Activated T-cell treated with anti-CD3 and anti-CD28 coated beads for 24 hours (primary cell): ENCODE measurements at regions not wholly inside any gene's neighbourhood (a gene's known extent, or its start where the extent isn't known, plus 50 kb on each side); places are given as distances from the start of the nearest gene placed in this dataset.
"Not testable (repeated sequence)": the region's sequence is repeated elsewhere in the genome, so short reads cannot be mapped to it uniquely, and the experiment has no call there.

ENCODE experiments used
- DNase-seq: peaks from one replicate; pipeline ENCODE4 v3.0.0-alpha.2; 2020; ENCODE audit warnings: low read depth

- DNase-seq = no peak
Observed at GRCh38 chr3:118077332-118077731, 957.3 kb downstream of the IGSF11 start.

GRCh38 chr3:118080889-118081288, 953.8 kb downstream of the IGSF11 start:
- DNase-seq = no peak

- no peak for DNase-seq
Observed at GRCh38 chr3:118088696-118089095, 946.0 kb downstream of the IGSF11 start.

DNA sequence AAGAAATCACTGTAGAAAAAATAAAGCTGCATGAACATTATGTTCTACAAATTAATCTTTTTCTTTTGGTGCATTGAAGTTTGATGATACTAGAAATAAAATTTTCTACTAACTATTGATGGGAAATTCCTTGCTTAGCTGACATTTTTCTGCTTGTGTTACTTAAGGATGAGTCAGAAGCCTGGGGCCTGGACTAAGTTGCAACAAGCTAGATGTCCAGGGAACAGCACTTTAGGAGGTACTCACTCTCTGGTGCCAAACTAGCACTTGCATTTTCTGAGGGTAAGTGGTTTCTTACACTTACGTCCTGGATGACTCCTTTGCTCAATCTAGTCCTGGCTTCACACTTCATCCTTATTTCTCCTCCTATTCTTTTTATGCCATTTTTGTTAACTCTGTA, 945.1 kb downstream of the IGSF11 start:
- DNase-seq = no peak

GRCh38 chr3:118097226-118097625, 937.4 kb downstream of the IGSF11 start:
- no peak for DNase-seq

DNA sequence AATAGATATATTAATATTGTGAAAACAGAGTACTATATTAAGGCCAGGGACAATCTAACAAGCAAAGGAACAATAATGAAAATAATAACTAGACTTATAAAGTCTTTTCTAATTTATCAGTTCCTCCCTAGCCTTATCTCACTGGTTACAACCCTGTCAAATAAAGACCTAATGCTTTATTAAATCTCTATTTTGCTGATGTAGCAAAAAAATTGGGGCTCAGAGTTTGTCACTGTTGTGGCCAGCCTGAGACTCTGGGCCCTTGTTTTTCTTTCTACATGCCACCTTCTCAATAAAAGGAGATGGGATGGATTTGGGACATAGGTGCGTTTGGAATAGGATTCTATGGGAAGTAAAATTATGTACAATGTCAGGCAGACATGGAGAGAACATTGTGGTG, 937.0 kb downstream of the IGSF11 start:
- no peak for DNase-seq

GRCh38 chr3:118098827-118099226, 935.8 kb downstream of the IGSF11 start:
- DNase-seq = no peak

- DNase-seq = no peak
Observed at GRCh38 chr3:118101891-118102290, 932.8 kb downstream of the IGSF11 start.

DNA sequence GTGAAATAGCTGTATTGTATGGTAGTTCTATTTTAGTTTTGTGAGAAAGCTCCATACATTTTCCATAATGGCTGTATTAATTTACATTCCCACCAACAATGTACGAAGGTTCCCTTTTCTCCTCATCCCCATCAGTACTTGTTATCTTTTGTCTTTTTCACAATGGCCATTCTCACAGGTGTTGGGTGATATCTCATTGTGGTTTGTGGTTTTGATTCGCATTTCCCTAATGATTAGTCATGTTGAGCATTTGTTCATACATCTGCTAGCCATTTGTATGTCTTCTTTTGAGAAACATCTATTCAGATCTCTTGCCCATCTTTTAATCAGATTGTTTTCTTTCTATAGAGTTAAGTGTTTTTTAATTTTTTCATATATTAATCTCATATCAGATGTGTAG, 931.9 kb downstream of the IGSF11 start:
- DNase-seq = no peak

GRCh38 chr3:118108201-118108600, 926.4 kb downstream of the IGSF11 start:
- no peak for DNase-seq

DNA sequence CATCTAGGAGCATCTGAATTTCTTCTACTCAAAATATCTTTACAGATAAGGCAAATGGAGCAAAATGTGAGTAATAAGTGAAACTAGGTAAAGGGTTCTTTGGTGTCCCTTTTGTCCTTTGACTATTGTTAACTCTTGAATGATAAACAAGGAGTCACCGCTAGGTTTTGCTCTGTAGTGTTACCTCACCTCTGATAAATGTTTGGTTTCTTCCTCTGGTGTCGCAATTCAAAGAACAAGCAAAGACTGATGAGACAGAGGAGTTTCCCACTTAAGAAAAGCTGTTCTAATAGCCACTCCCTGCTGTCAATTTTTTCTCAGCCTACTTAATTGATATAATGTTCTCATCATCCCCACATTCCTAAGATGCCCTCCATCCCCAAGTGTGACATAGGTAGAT, 925.9 kb downstream of the IGSF11 start:
- no peak for DNase-seq

DNA sequence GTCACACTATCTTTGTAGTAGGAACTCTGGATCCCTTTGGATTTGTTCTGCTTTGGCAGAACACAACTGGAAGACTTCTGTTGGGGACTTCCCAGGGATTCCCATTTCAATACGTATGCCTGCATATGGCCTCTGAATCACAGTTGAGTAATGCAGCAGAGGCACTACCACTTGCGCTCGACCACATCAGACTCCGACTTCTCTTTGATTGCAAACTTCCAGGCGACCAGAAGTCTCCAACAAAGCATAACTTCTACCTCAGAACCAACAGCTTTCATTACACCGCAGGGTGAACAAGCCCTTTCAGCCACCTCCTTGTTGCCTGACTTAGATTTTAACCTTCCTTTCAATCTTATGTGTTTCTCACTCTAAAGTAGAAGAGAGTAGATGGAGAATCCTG, 924.4 kb downstream of the IGSF11 start:
- DNase-seq = no peak

GRCh38 chr3:118116991-118117390, 917.7 kb downstream of the IGSF11 start:
- no peak for DNase-seq

GRCh38 chr3:118126751-118127150, 907.9 kb downstream of the IGSF11 start:
- no peak for DNase-seq

DNA sequence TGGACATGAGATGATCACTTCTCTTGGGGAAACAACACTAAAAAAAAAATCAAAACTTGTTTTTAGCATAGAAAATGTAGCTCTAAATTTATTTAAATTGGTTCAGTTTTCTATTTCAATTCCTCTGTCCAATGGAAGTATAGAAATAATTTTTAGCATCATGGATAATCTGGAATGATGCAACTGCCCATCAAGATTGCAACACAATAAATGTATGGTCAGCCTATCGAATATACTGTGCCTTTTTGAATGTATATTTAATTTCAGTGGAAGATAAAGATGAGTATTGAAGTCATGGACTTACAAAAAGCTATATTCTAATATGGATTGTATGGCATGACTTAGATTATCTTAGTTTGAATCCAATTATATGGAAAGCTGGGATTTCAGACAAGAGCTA, 906.7 kb downstream of the IGSF11 start:
- DNase-seq = no peak

DNA sequence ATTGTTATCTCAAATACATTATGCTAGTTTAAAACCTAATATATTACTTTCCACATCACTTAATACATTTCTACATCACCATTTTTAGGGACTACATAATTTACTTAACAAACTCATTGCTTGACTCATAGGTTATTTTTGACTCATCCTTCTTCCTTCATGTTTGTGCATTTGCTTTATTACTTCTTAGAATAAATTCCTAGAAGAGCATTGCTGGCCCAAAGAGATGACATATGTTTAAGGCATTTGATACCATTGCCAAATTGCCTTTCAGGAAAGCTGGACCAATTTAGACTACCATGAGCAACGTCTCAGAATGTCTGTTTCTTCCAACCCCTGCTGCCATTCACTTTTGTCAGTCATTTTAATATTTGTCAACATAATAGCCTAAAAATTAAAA, 905.8 kb downstream of the IGSF11 start:
- DNase-seq = no peak

DNA sequence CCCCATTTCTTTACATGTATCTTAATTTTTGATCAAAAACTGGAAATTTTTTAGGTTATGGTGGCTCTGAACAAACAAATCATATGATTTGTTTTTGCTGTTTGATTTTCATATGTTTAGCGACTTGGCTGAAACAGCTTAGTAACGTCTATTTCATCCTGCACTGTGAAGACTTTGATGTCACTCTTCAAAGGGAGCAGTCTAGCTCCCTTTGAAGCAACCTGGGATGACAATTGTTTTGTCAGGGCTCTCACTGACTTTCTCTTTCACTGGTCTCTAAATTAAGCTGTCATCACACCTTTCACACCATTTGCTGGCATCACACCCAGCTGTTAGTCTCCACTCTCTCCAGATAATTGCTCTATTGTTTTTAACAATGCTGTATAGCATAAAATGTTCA, 896.9 kb downstream of the IGSF11 start:
- DNase-seq = no peak

- no peak for DNase-seq
Observed at GRCh38 chr3:118144919-118145318, 889.7 kb downstream of the IGSF11 start.

- DNase-seq = no peak
Observed at GRCh38 chr3:118146658-118147375, 887.8 kb downstream of the IGSF11 start.

GRCh38 chr3:118151164-118151563, 883.5 kb downstream of the IGSF11 start:
- no peak for DNase-seq

DNA sequence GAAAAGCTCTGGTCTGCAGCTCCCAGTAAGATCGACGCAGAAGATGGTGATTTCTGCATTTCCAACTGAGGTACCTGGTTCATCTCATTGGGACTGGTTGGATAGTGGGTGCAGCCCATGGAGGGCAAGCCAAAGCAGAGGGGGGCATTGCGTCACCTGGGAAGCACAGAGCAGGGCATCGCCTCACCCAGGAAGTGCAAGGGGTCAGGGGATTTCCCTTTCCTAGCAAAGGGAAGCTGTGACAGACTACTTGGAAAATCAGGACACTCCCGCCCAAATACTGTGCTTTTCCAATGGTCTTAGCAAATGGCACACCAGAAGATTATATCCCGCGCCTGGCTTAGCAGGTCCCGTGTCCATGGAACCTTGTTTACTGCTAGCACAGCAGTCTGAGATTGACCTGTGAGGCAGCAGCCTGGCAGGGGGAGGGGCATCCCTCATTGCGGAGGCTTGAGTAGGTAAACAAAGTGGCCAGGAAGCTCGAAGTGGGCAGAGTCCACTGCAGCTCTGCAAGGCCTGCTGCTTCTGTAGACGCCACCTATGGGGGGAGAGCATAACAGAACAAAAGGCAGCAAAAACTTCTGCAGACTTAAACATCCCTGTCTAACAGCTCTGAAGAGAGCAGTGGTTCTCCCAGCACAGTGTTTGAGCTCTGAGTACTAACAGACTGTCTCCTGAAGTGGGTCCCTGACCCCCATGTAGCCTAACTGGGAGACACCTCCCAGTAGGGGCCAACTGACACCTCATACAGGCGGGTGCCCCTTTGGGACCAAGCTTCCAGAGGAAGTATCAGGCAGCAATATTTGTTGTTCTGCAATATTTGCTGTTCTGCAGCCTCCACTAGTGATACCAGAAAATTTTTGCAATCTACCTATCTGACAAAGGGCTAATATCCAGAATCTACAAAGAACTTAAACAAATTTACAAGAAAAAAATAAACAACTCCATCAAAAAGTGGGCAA, 871.7 kb downstream of the IGSF11 start:
- DNase-seq = not testable (repeated sequence)

- no peak for DNase-seq
Observed at GRCh38 chr3:118165413-118165812, 869.2 kb downstream of the IGSF11 start.

DNA sequence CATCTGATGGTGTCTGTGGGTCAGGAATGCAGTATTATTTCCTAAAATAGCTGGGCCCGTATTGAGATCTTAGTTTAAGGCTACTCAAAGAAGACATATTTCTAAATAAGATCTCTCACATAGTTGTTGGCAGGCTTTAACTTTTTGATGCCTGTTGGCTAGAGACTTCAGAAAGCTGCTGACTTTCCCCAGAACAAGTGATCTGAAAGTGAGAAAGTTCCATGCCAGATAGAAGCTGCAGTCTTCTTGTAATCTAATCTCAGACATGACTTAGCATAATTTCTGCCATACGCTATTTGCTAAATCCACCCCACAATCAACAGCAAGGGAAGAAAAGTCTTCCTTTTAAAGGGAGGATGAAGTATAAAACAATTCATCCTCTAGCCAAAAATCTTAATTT, 867.1 kb downstream of the IGSF11 start:
- DNase-seq = no peak
